Transverse colon (tissue), 4 donors: ENCODE measurements at regions not wholly inside any gene's neighbourhood (a gene's known extent, or its start where the extent isn't known, plus 50 kb on each side); places are given as distances from the start of the nearest gene placed in this dataset.

Source experiments
- DNase-seq: peaks from one replicate; pipeline ENCODE4 v3.0.0-alpha.2; 2019
- H3K27ac ChIP-seq, 4 donors: fragments of 200-600 bp; sonication (generic); 2 replicates each; pipeline ENCODE4 v1.5.1; 2016 to 2018; ENCODE audit warnings: inconsistent platforms in 4 of 4
- H3K27me3 ChIP-seq: fragments of 200-600 bp; sonication (generic); 2 replicates; pipeline ENCODE4 v1.5.1; 2017; ENCODE audit warnings: inconsistent platforms
- H3K36me3 ChIP-seq, 4 donors: fragments of 200-600 bp; sonication (generic); 2 replicates each; pipeline ENCODE4 v1.5.1; 2017 to 2019; ENCODE audit warnings: inconsistent platforms in 4 of 4
- H3K4me1 ChIP-seq, 4 donors: fragments of 200-600 bp; sonication (generic); 2 replicates each; pipeline ENCODE4 v1.5.1; 2017 to 2020; ENCODE audit warnings: inconsistent platforms in 4 of 4
- H3K4me3 ChIP-seq, 4 donors: fragments of 200-600 bp; sonication (generic); 1 replicate in 1 of 4; 2 replicates in 3 of 4; pipeline versions ENCODE4 v1.5.1 to v1.6.1; 2017 to 2019; ENCODE audit warnings: inconsistent platforms in 4 of 4
- H3K9me3 ChIP-seq, 2 donors: fragments of 200-600 bp; sonication (generic); 2 replicates each; pipeline ENCODE4 v1.5.1; 2017 to 2019; ENCODE audit warnings: inconsistent platforms in 2 of 2
- CTCF ChIP-seq, 5 experiments: fragments of 200-600 bp in 3 of 5; fragments of 450-650 bp in 2 of 5; sonication (generic) in 3 of 5; IDR thresholded peaks; 1 replicate in 2 of 5; 2 replicates in 3 of 5; pipeline ENCODE4 v1.5.1; 2016 to 2017; ENCODE audit warnings: antibody characterized with exemption in 5 of 5, inconsistent platforms in 3 of 5, mild to moderate bottlenecking in 2 of 5, moderate library complexity in 1 of 5
- EP300 ChIP-seq: sonication (generic); formaldehyde crosslinking; IDR thresholded peaks from one replicate; pipeline ENCODE4 v1.6.1; 2017; ENCODE audit warnings: antibody characterized with exemption, low read depth
- POLR2A ChIP-seq: fragments of 450-650 bp; IDR thresholded peaks from one replicate; pipeline ENCODE4 v1.6.1; 2016; ENCODE audit warnings: antibody characterized with exemption, mild to moderate bottlenecking, moderate library complexity
- POLR2AphosphoS5 ChIP-seq, 3 donors: sonication (generic); formaldehyde crosslinking; IDR thresholded peaks; one replicate each; pipeline ENCODE4 v1.6.1; 2016; ENCODE audit warnings: antibody characterized with exemption in 3 of 3
- WGBS, 2 donors: methylation state at CpG; one replicate each; pipeline ENCODE4 v1.1.5; 2018; ENCODE audit warnings: low coverage in 1 of 2; 5-methylcytosine and 5-hydroxymethylcytosine counted together
- in situ Hi-C, 4 donors: fragments of 200-750 bp; cut with MboI; loops; one replicate each; pipeline versions ENCODE4 v1.15.0 to v1.15.1; 2017; ENCODE audit warnings: low sequenced_read_pairs in 3 of 4, low pct_ligation_motif_present in 1 of 4, low pct_unique_long_range_greater_than_20kb in 1 of 4
- intact Hi-C: fragments of 100-400 bp; cut with DNase I; formaldehyde crosslinking; loops from one replicate; pipeline ENCODE4 v1.15.1; 2023; ENCODE audit warnings: low total_unique reads

- Histone ChIP-seq H3K4me3 (no peak overlapping the region), H3K4me1 (no peaks in the 10 kb centered on the region), H3K36me3 (no peaks in the 10 kb centered on the region), H3K27me3 (no peaks in the 10 kb centered on the region), H3K9me3 (no peaks in the 10 kb centered on the region), H3K27ac (no peak overlapping the region)
- DNase-seq, result no peak
- TF ChIP-seq POLR2AphosphoS5 (IDR thresholded peaks at IDR 0.05), result no peak
- no peak for TF ChIP-seq CTCF (IDR thresholded peaks at IDR 0.05)
- TF ChIP-seq EP300, result no peak
- in situ Hi-C loops (no loop called here), intact Hi-C loops (no loop called here)
- WGBS, 2 donors, result 82 to 86% methylated on average over 5 of the region's 5 CpGs
Measured at GRCh38 chr11:16468735-16469453, 112.5 kb upstream of the SOX6 start.

- Histone ChIP-seq H3K9me3 (no peaks in the 10 kb centered on the region), H3K4me3 (no peak overlapping the region), H3K4me1 (no peaks in the 10 kb centered on the region), H3K27ac (no peak overlapping the region), H3K36me3 (no peaks in the 10 kb centered on the region), H3K27me3 (no peaks in the 10 kb centered on the region)
- intact Hi-C loops, result no loop called here
- TF ChIP-seq POLR2AphosphoS5 (IDR thresholded peaks at IDR 0.05), result no peak
- no peak for TF ChIP-seq POLR2A
- no peak for TF ChIP-seq EP300
- no peak for TF ChIP-seq CTCF (IDR thresholded peaks at IDR 0.05)
- in situ Hi-C loops, result no loop called here
- DNase-seq, result no peak
Measured at GRCh38 chr11:16460508-16460907, 104.2 kb upstream of the SOX6 start.

- no peak for DNase-seq
- no peaks in the 10 kb centered on the region for H3K36me3 ChIP-seq
- 70 to 100% methylated on average over 1 to 2 of the region's 2 CpGs for WGBS, 2 donors
- no peaks in the 10 kb centered on the region for H3K4me1 ChIP-seq
- in situ Hi-C loops, result no loop called here
- no peaks in the 10 kb centered on the region for H3K27me3 ChIP-seq
- no peak for TF ChIP-seq CTCF (IDR thresholded peaks at IDR 0.05)
- no peak for TF ChIP-seq POLR2AphosphoS5 (IDR thresholded peaks at IDR 0.05)
- TF ChIP-seq POLR2A, result no peak
- TF ChIP-seq EP300, result no peak
- no peak overlapping the region for H3K27ac ChIP-seq
- H3K9me3 ChIP-seq, result no peaks in the 10 kb centered on the region
- no peak overlapping the region for H3K4me3 ChIP-seq
- intact Hi-C loops, result no loop called here
Measured at GRCh38 chr11:16456366-16456765, 100.0 kb upstream of the SOX6 start.

- in situ Hi-C loops (no loop called here), intact Hi-C loops (no loop called here)
- no peaks in the 10 kb centered on the region for H3K9me3 ChIP-seq
- H3K36me3 ChIP-seq, result no peaks in the 10 kb centered on the region
- H3K4me3 ChIP-seq, result no peak overlapping the region
- WGBS, 2 donors, result 36 to 55% methylated on average over 2 of the region's 2 CpGs
- H3K27me3 ChIP-seq, result no peaks in the 10 kb centered on the region
- no peak for DNase-seq
- no peaks in the 10 kb centered on the region for H3K4me1 ChIP-seq
- H3K27ac ChIP-seq, result no peak overlapping the region
- no peak for TF ChIP-seq CTCF (IDR thresholded peaks at IDR 0.05)
- TF ChIP-seq POLR2A, result no peak
- TF ChIP-seq POLR2AphosphoS5 (IDR thresholded peaks at IDR 0.05), result no peak
- TF ChIP-seq EP300, result no peak
Measured at GRCh38 chr11:16454289-16454863, 98.0 kb upstream of the SOX6 start.
